Neural cell (in vitro differentiated cells): ENCODE measurements at regions not wholly inside any gene's neighbourhood (a gene's known extent, or its start where the extent isn't known, plus 50 kb on each side); places are given as distances from the start of the nearest gene placed in this dataset.

Experiments used
- CTCF ChIP-seq: fragments of 450-650 bp; IDR thresholded peaks from 2 replicates; pipeline ENCODE4 v1.5.1; 2014; ENCODE audit warnings: antibody characterized with exemption, mild to moderate bottlenecking, moderate library complexity; ENCODE audit not compliant: poor library complexity, severe bottlenecking
- EP300 ChIP-seq: fragments of 450-650 bp; conservative IDR thresholded peaks from 2 replicates; pipeline ENCODE4 v1.6.1; 2014; ENCODE audit warnings: antibody characterized with exemption, mild to moderate bottlenecking, moderate library complexity; ENCODE audit not compliant: poor library complexity, severe bottlenecking
- POLR2AphosphoS5 ChIP-seq: IDR thresholded peaks from 2 replicates; pipeline ENCODE4 v1.6.1; 2012
- REST ChIP-seq: IDR thresholded peaks from 2 replicates; pipeline ENCODE4 v1.6.1; 2012; ENCODE audit warnings: borderline replicate concordance
- TAF1 ChIP-seq: IDR thresholded peaks from 2 replicates; pipeline ENCODE4 v1.6.1; 2012; ENCODE audit warnings: low read depth

DNA sequence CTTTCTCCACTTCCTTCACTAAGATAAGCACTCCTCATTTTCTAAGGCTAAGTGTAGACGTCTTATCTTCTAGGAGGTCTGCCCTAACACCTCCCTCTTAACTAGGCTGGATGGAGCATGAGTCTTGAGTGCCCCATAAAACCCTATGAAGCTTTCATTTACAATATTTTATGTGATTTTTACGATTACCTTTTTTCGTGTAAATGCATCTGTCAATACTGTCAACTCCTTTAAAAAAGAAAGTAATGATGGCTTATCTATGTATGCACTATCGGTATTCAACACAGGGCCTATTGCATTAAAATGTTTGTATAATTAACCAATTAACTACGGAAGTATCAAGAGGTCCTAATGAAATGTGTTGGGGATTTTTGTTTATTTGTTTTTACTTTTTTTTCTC, 156.0 kb upstream of the FAM83B start:
- TF ChIP-seq TAF1: no peak
- TF ChIP-seq CTCF: no peak
- no peak for TF ChIP-seq EP300
- TF ChIP-seq POLR2AphosphoS5: no peak
- TF ChIP-seq REST: no peak
